ENCODE measurements at regions not wholly inside any gene's neighbourhood (a gene's known extent, or its start where the extent isn't known, plus 50 kb on each side); places are given as distances from the start of the nearest gene placed in this dataset.

DNA sequence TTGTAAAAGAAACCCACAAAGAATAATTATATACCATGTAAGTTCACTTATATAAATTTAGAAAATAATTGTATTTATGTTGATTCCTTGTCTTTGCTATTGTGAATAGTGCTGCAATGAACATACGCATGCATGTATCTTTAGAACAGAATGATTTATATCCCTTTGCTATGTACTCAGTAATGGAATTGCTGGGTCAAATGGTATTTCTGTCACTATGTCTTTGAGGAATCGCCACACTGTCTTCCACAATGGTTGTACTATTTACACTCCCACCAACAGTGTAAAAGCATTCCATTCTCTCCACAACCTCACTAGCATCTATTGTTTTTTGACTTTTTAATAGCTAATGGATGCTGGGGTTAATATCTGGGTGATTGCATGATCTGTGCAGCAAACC is 149.4 kb upstream of the CNTN3 start:
- DNase-seq (ENCODE audit: extremely low read depth, low read depth): no peak
- TF ChIP-seq, protein P1, sequence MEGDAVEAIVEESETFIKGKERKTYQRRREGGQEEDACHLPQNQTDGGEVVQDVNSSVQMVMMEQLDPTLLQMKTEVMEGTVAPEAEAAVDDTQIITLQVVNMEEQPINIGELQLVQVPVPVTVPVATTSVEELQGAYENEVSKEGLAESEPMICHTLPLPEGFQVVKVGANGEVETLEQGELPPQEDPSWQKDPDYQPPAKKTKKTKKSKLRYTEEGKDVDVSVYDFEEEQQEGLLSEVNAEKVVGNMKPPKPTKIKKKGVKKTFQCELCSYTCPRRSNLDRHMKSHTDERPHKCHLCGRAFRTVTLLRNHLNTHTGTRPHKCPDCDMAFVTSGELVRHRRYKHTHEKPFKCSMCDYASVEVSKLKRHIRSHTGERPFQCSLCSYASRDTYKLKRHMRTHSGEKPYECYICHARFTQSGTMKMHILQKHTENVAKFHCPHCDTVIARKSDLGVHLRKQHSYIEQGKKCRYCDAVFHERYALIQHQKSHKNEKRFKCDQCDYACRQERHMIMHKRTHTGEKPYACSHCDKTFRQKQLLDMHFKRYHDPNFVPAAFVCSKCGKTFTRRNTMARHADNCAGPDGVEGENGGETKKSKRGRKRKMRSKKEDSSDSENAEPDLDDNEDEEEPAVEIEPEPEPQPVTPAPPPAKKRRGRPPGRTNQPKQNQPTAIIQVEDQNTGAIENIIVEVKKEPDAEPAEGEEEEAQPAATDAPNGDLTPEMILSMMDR (IDR thresholded peaks at IDR 0.05; ENCODE audit: low read depth, low read length): no peak

DNA sequence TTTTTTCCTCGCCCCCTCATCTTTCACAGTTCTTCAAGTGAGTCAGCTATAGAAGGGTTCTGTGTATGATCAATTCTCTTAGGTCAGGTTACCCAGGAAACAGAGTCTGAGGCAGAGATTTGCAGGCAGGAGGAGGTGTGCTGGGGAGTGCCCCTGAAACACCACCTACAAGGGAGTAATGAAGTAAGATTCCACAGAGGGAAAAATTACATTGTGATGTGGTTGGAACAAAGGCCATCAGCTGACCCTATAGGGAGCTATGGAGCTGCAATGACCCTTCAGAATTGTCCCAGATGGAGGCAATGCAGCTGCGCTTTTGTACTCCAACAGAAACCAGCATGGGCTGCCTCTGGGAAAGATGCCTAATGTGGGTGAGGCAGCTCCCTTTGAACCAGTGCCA is 142.2 kb upstream of the CNTN3 start:
- no peak for DNase-seq (ENCODE audit: extremely low read depth, low read depth)
- TF ChIP-seq, protein P1 (IDR thresholded peaks at IDR 0.05; ENCODE audit: low read depth, low read length): no peak

DNA sequence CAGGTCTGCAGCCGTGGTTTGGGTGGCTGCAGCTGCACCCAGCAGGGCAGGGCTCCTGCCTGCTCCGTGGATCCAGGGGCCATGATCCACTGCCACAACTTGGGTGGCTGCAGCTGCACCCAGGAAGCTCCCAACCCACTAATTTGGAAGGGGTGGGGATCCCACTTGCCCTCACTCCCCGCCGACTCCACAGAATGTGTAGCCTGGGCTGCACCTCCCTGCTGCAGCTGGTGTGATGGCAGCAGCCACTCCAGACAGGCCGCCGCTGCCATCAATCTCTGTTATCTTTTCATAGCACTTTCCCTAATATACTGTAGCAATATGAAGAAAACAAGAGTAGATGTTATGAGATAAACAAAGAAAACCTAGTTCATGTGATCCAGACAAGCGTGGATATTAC is 137.8 kb upstream of the CNTN3 start:
- TF ChIP-seq, protein P1 (IDR thresholded peaks at IDR 0.05; ENCODE audit: low read depth, low read length): no peak

DNA sequence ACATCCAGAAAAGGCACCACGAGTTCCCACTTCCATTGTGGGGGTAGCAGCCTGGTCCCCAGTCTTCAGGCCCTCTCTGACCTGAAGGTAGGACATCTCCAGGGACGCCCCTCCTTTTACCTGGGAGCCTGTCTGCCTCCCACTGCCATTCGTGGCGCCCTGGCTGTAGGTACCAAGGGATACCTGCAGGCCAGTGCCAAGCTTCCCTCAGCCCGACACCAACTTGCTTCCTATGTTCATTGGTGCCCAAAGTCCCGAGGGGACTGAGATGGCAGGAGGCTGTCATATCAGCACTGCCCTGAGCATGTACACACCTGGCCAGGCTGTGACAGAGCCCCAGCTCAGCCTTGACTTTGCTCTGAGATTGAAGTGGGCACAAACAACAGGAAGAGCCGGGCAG is 137.3 kb upstream of the CNTN3 start:
- TF ChIP-seq, protein P1 (IDR thresholded peaks at IDR 0.05; ENCODE audit: low read depth, low read length): no peak
- DNase-seq (ENCODE audit: extremely low read depth, low read depth): no peak

More for the DNA sequence above, 137.8 kb upstream of the CNTN3 start:
- DNase-seq (ENCODE audit: extremely low read depth, low read depth): no peak

DNA sequence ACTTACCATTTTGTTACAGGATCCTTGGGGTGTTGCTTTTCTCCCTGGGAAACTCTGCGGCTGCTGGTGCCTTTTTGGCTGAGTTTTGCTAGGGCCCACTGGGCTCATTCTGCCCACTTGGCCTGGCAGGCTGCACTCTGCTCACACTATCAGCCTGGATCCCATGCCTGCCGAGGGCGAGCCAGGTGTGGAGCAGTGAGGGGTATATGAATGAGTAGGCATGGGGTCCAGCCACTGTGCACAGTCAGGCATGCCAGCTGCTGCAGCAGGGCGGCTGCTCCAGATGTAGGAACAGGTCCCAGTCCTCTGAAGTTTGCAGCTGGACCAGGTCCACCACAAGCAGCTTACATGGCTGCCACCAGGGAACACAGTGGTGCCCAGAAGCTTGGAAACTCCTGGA is 136.4 kb upstream of the CNTN3 start:
- no peak for DNase-seq (ENCODE audit: extremely low read depth, low read depth)
- TF ChIP-seq, protein P1 (IDR thresholded peaks at IDR 0.05; ENCODE audit: low read depth, low read length): no peak

DNA sequence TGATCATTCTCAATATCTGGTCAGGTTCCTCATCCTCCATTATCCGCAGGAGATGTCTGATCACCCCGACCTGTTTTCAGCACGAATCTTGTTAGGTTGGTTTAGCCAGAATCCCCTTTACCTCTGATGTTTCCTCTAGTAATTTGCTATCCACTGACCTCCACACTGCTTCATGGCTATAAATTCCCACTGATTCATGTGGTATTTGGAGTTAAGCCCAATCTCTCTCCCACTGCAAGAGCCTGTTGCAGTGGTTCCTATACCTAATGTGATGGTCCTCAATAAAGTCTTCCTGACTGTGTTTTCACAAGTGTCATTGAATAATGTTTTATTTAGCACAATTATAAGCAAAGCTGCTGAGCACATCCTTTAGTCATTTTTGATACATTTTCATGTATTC is 124.8 kb upstream of the CNTN3 start:
- no peak for DNase-seq (ENCODE audit: extremely low read depth, low read depth)
- TF ChIP-seq, protein P1 (IDR thresholded peaks at IDR 0.05; ENCODE audit: low read depth, low read length): no peak

DNA sequence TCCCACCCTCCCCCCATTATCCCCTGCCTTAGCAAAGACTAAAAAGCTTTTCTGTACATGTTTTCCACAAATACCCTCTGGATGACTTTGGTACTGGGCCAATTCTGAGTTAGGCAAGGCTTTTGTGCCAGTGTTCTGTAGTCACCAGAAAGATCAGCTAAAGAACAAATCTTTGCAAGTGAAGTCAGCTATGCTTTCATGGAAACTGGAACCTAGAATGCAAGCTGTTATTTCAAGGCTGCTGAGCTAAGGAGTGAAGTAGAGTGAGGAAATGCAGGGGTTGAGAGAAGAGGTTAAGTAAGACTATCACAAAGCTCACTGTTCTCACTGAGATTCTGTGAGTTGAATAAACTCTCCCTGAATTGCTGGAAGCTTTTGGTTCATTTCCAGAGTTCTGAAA is 107.8 kb upstream of the CNTN3 start:
- TF ChIP-seq, protein P1 (IDR thresholded peaks at IDR 0.05; ENCODE audit: low read depth, low read length): no peak
- DNase-seq (ENCODE audit: extremely low read depth, low read depth): no peak
